ENCODE measurements at regions not wholly inside any gene's neighbourhood (a gene's known extent, or its start where the extent isn't known, plus 50 kb on each side); places are given as distances from the start of the nearest gene placed in this dataset.

GRCh38 chr2:104638190-104638858 is 215.6 kb upstream of the POU3F3 start:
- H3K27ac ChIP-seq (ENCODE audit: extremely low read depth, low read depth, low read length): no peak overlapping the region
- POLR2A ChIA-PET: no interaction called here
- TF ChIP-seq ZNF274 (IDR thresholded peaks at IDR 0.05; ENCODE audit: low read length): no peak
- TF ChIP-seq ZNF274 (tag by site-specific recombination; IDR thresholded peaks at IDR 0.05; ENCODE audit: borderline replicate concordance): no peak
- TF ChIP-seq, protein P1, sequence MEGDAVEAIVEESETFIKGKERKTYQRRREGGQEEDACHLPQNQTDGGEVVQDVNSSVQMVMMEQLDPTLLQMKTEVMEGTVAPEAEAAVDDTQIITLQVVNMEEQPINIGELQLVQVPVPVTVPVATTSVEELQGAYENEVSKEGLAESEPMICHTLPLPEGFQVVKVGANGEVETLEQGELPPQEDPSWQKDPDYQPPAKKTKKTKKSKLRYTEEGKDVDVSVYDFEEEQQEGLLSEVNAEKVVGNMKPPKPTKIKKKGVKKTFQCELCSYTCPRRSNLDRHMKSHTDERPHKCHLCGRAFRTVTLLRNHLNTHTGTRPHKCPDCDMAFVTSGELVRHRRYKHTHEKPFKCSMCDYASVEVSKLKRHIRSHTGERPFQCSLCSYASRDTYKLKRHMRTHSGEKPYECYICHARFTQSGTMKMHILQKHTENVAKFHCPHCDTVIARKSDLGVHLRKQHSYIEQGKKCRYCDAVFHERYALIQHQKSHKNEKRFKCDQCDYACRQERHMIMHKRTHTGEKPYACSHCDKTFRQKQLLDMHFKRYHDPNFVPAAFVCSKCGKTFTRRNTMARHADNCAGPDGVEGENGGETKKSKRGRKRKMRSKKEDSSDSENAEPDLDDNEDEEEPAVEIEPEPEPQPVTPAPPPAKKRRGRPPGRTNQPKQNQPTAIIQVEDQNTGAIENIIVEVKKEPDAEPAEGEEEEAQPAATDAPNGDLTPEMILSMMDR (tag by site-specific recombination; IDR thresholded peaks at IDR 0.05): no peak
- TF ChIP-seq ZNF610 (tag by site-specific recombination; IDR thresholded peaks at IDR 0.05; ENCODE audit: borderline replicate concordance): no peak
- TF ChIP-seq, protein P2, sequence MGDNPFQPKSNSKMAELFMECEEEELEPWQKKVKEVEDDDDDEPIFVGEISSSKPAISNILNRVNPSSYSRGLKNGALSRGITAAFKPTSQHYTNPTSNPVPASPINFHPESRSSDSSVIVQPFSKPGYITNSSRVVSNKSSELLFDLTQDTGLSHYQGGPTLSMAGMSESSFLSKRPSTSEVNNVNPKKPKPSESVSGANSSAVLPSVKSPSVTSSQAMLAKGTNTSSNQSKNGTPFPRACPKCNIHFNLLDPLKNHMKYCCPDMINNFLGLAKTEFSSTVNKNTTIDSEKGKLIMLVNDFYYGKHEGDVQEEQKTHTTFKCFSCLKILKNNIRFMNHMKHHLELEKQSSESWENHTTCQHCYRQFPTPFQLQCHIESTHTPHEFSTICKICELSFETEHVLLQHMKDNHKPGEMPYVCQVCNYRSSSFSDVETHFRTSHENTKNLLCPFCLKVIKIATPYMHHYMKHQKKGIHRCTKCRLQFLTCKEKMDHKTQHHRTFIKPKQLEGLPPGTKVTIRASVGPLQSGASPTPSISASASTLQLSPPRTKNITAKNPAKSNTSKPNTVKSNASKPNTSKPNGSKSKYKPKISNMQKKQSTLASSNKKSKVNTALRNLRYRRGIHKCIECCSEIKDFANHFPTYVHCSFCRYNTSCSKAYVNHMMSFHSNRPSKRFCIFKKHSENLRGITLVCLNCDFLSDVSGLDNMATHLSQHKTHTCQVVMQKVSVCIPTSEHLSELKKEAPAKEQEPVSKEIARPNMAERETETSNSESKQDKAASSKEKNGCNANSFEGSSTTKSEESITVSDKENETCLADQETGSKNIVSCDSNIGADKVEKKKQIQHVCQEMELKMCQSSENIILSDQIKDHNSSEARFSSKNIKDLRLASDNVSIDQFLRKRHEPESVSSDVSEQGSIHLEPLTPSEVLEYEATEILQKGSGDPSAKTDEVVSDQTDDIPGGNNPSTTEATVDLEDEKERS (tag by site-specific recombination; IDR thresholded peaks at IDR 0.05): no peak
- TF ChIP-seq, protein P3, sequence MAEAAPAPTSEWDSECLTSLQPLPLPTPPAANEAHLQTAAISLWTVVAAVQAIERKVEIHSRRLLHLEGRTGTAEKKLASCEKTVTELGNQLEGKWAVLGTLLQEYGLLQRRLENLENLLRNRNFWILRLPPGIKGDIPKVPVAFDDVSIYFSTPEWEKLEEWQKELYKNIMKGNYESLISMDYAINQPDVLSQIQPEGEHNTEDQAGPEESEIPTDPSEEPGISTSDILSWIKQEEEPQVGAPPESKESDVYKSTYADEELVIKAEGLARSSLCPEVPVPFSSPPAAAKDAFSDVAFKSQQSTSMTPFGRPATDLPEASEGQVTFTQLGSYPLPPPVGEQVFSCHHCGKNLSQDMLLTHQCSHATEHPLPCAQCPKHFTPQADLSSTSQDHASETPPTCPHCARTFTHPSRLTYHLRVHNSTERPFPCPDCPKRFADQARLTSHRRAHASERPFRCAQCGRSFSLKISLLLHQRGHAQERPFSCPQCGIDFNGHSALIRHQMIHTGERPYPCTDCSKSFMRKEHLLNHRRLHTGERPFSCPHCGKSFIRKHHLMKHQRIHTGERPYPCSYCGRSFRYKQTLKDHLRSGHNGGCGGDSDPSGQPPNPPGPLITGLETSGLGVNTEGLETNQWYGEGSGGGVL (tag by site-specific recombination; IDR thresholded peaks at IDR 0.05): no peak
- TF ChIP-seq, protein P4, sequence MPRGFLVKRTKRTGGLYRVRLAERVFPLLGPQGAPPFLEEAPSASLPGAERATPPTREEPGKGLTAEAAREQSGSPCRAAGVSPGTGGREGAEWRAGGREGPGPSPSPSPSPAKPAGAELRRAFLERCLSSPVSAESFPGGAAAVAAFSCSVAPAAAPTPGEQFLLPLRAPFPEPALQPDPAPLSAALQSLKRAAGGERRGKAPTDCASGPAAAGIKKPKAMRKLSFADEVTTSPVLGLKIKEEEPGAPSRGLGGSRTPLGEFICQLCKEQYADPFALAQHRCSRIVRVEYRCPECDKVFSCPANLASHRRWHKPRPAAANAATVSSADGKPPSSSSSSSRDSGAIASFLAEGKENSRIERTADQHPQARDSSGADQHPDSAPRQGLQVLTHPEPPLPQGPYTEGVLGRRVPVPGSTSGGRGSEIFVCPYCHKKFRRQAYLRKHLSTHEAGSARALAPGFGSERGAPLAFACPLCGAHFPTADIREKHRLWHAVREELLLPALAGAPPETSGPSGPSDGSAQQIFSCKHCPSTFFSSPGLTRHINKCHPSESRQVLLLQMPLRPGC (tag by site-specific recombination; IDR thresholded peaks at IDR 0.05): no peak
- TF ChIP-seq, protein P5, sequence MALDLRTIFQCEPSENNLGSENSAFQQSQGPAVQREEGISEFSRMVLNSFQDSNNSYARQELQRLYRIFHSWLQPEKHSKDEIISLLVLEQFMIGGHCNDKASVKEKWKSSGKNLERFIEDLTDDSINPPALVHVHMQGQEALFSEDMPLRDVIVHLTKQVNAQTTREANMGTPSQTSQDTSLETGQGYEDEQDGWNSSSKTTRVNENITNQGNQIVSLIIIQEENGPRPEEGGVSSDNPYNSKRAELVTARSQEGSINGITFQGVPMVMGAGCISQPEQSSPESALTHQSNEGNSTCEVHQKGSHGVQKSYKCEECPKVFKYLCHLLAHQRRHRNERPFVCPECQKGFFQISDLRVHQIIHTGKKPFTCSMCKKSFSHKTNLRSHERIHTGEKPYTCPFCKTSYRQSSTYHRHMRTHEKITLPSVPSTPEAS (tag by site-specific recombination; IDR thresholded peaks at IDR 0.05): no peak
- TF ChIP-seq, protein P6, sequence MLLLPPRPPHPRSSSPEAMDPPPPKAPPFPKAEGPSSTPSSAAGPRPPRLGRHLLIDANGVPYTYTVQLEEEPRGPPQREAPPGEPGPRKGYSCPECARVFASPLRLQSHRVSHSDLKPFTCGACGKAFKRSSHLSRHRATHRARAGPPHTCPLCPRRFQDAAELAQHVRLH (tag by site-specific recombination; IDR thresholded peaks at IDR 0.05): no peak
- no peak for TF ChIP-seq ZNF239 (tag by site-specific recombination; IDR thresholded peaks at IDR 0.05)

GRCh38 chr2:104638859-104639202 is 215.1 kb upstream of the POU3F3 start:
- Histone ChIP-seq H3K36me3 (ENCODE audit: control insufficient read depth in 2 of 2, insufficient read depth in 1 of 2, low read length in 2 of 2) (no peaks in the 10 kb centered on the region), H3K9me3 (ENCODE audit: control insufficient read depth, insufficient read depth, low read depth, low read length) (no peaks in the 10 kb centered on the region), H3K27ac (ENCODE audit: extremely low read depth, low read depth, low read length) (no peak overlapping the region), H3K4me1 (ENCODE audit: control insufficient read depth, insufficient read depth, low read length) (no peaks in the 10 kb centered on the region), H3K4me3 (ENCODE audit: low read depth, low read length) (no peak overlapping the region)
- ChIA-PET CTCF (interaction anchor here (0.7 kb wide), 1 partner anchor 542 kb away, joined by 7 read pairs; no protein-coding TSS in a partner anchor), POLR2A (no interaction called here)
- TF ChIP-seq ZNF571 (tag by site-specific recombination; IDR thresholded peaks at IDR 0.05) (no peak), ZNF37A (tag by site-specific recombination; IDR thresholded peaks at IDR 0.05) (no peak)

More at GRCh38 chr2:104638190-104638858, 215.6 kb upstream of the POU3F3 start:
- CTCF ChIA-PET: interaction anchor here (0.6 to 0.7 kb wide), 2 partner anchors 543 to 1720 kb away, joined by 4 to 7 read pairs; no protein-coding TSS in a partner anchor
- no peak overlapping the region for H3K4me3 ChIP-seq (ENCODE audit: low read depth, low read length)
- H3K36me3 ChIP-seq (ENCODE audit: control insufficient read depth in 2 of 2, insufficient read depth in 1 of 2, low read length in 2 of 2): no peaks in the 10 kb centered on the region
- H3K4me1 ChIP-seq (ENCODE audit: control insufficient read depth, insufficient read depth, low read length): no peaks in the 10 kb centered on the region
- no peaks in the 10 kb centered on the region for H3K9me3 ChIP-seq (ENCODE audit: control insufficient read depth, insufficient read depth, low read depth, low read length)
